MM.1S (cell line): ENCODE measurements at regions not wholly inside any gene's neighbourhood (a gene's known extent, or its start where the extent isn't known, plus 50 kb on each side); places are given as distances from the start of the nearest gene placed in this dataset.

ENCODE experiments used
- DNase-seq: peaks from one replicate; pipeline ENCODE4 v3.0.0-alpha.2; 2015
- H2AFZ ChIP-seq: fragments of 300-600 bp; sonication (generic); 2 replicates; pipeline ENCODE4 v1.6.0; 2016; ENCODE audit warnings: antibody characterized with exemption, low read length
- H3F3A ChIP-seq: fragments of 300-600 bp; sonication (generic); 2 replicates; pipeline ENCODE4 v1.6.1; 2016; ENCODE audit warnings: mild to moderate bottlenecking, antibody characterized with exemption, low read length, moderate library complexity, mixed read lengths; ENCODE audit not compliant: insufficient read depth
- H3K27ac ChIP-seq: fragments of 300-600 bp; sonication (generic); 2 replicates; pipeline ENCODE4 v1.5.1; 2016; ENCODE audit warnings: mild to moderate bottlenecking, low read length
- H3K27me3 ChIP-seq: fragments of 300-600 bp; sonication (generic); replicated peaks from 2 replicates; pipeline ENCODE4 v1.6.0; 2016; ENCODE audit warnings: low read length; ENCODE audit not compliant: insufficient read depth
- H3K36me3 ChIP-seq: fragments of 300-600 bp; sonication (generic); replicated peaks from 2 replicates; pipeline ENCODE4 v1.6.1; 2016; ENCODE audit warnings: mild to moderate bottlenecking, low read length, mixed read lengths; ENCODE audit not compliant: insufficient read depth
- H3K4me1 ChIP-seq: fragments of 300-600 bp; sonication (generic); 2 replicates; pipeline ENCODE4 v1.6.1; 2016; ENCODE audit warnings: low read length, mixed read lengths
- H3K4me2 ChIP-seq: fragments of 300-600 bp; sonication (generic); 2 replicates; pipeline ENCODE4 v1.6.0; 2016; ENCODE audit warnings: low read depth, low read length
- H3K4me3 ChIP-seq: fragments of 300-600 bp; sonication (generic); 2 replicates; pipeline ENCODE4 v1.5.1; 2016; ENCODE audit warnings: low read length, mixed read lengths
- H3K79me2 ChIP-seq: fragments of 300-600 bp; sonication (generic); 2 replicates; pipeline ENCODE4 v1.6.1; 2016; ENCODE audit warnings: mixed run types, low read length, mixed read lengths
- H3K9ac ChIP-seq: fragments of 300-600 bp; sonication (generic); 2 replicates; pipeline ENCODE4 v1.6.1; 2016; ENCODE audit warnings: low read length, mixed read lengths
- H3K9me2 ChIP-seq: fragments of 300-600 bp; sonication (generic); replicated peaks from 2 replicates; pipeline ENCODE4 v1.6.1; 2016; ENCODE audit warnings: mild to moderate bottlenecking, low read length, mixed read lengths; ENCODE audit not compliant: insufficient read depth
- H3K9me3 ChIP-seq: fragments of 300-600 bp; sonication (generic); replicated peaks from 2 replicates; pipeline ENCODE4 v1.6.1; 2016; ENCODE audit warnings: mild to moderate bottlenecking, low read length, mixed read lengths; ENCODE audit not compliant: insufficient read depth
- H4K20me1 ChIP-seq: fragments of 300-600 bp; sonication (generic); 2 replicates; pipeline ENCODE4 v1.6.1; 2016; ENCODE audit warnings: mild to moderate bottlenecking, low read length, moderate library complexity, mixed read lengths; ENCODE audit not compliant: insufficient read depth
- CTCF ChIP-seq: fragments of 300-600 bp; sonication (generic); IDR thresholded peaks from 2 replicates; pipeline ENCODE4 v1.5.1; 2016; ENCODE audit warnings: antibody characterized with exemption, low read length, mixed read lengths
- EZH2 ChIP-seq: fragments of 300-600 bp; sonication (generic); optimal IDR thresholded peaks from 2 replicates; pipeline ENCODE3; 2017; ENCODE audit warnings: low read depth, mild to moderate bottlenecking, antibody characterized with exemption, low read length, mixed read lengths
- EZH2phosphoT487 ChIP-seq: fragments of 300-600 bp; sonication (generic); IDR thresholded peaks from 2 replicates; pipeline ENCODE4 v1.6.1; 2018; ENCODE audit warnings: antibody characterized with exemption, low read length

DNA sequence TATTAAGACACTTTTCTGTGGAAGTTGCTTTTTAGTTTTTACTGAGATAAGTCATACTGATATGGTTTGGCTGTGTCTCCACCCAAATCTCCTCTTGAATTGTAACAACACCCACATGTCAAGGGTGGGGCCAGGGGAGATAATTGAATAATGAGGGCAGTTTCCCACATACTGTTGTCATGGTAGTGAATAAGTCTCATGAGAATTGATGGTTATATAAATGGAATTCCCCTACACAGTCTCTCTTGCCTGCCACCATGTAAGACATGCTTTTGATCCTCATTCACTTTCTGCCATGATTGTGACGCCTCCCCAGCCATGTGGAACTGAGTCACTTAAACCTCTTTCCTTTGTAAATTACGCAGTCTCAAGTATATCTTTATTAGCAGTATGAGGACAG, 1340.4 kb downstream of the SLITRK5 start:
- Histone ChIP-seq H3K9me2 (no peaks in the 10 kb centered on the region), H3K36me3 (no peaks in the 10 kb centered on the region), H3K4me3 (no peak overlapping the region), H3K27ac (no peak overlapping the region), H3K4me1 (no peaks in the 10 kb centered on the region), H3K27me3 (no peaks in the 10 kb centered on the region), H3K9me3 (no peaks in the 10 kb centered on the region), H3K9ac (no peak overlapping the region), H4K20me1 (no peaks in the 10 kb centered on the region), H2AFZ (no peak overlapping the region), H3F3A (no peaks in the 10 kb centered on the region), H3K4me2 (no peak overlapping the region), H3K79me2 (no peaks in the 10 kb centered on the region)
- TF ChIP-seq EZH2phosphoT487 (no peak), EZH2 (no peak), CTCF (no peak)
- no peak for DNase-seq

DNA sequence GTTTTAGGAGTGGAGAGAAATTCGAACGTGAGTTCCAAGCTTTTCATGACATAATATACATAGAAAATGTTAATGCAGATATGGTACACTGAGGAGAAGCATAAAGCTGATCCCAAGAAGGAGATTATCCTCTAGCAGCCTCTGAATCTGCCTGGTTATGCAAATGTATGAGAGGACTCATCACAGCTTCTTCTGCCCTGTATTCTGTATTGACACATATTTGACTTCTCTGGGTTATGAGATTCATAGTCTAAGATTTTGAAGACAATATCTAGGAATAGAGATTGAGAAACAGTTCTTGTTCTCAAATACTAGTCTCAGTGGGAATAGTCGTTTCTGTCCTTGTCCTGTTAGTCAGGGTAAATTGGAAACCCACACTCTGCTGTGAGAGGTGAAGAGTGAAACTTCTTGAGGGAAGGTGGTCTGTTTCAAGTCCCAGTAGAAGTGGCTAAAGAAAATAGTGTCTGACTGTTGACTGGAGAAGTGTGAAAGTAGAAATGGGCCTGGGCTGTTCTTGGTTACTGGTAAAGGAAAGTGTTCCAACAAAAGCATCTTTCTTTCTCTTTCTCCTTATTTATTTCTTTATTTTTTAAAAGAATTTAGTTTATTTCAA, 1356.6 kb downstream of the SLITRK5 start:
- H3K9me3 ChIP-seq: no peaks in the 10 kb centered on the region
- H3K4me2 ChIP-seq: no peak overlapping the region
- no peak overlapping the region for H2AFZ ChIP-seq
- no peak for TF ChIP-seq EZH2phosphoT487
- no peak for TF ChIP-seq EZH2
- TF ChIP-seq CTCF: no peak
- no peaks in the 10 kb centered on the region for H3K9me2 ChIP-seq
- no peaks in the 10 kb centered on the region for H3K4me1 ChIP-seq
- no peaks in the 10 kb centered on the region for H3K36me3 ChIP-seq
- no peaks in the 10 kb centered on the region for H3K27me3 ChIP-seq
- H3F3A ChIP-seq: no peaks in the 10 kb centered on the region
- no peak overlapping the region for H3K27ac ChIP-seq
- H3K9ac ChIP-seq: no peak overlapping the region
- DNase-seq: no peak
- no peak overlapping the region for H3K4me3 ChIP-seq
- H4K20me1 ChIP-seq: no peaks in the 10 kb centered on the region
- no peaks in the 10 kb centered on the region for H3K79me2 ChIP-seq

DNA sequence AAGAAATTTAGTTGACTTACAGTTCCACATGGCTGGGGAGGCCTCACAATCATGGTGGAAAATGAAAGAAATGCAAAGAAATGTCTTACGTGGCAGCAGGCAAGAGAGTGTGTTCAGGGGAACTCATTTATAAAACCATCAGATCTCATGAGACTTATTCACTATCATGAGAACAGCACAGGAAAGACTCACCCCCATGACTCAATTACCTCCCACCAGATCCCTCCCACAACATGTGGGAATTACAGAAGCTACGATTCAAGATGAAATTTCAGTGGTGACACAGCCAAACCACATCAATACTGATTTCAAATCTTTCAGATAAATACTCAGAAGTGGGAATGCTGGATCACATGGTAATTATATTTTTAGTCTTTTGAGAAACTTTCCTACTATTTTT, 1357.9 kb downstream of the SLITRK5 start:
- DNase-seq: no peak
- H3K4me1 ChIP-seq: no peaks in the 10 kb centered on the region
- no peaks in the 10 kb centered on the region for H4K20me1 ChIP-seq
- no peaks in the 10 kb centered on the region for H3K79me2 ChIP-seq
- no peak overlapping the region for H2AFZ ChIP-seq
- H3K4me2 ChIP-seq: no peak overlapping the region
- no peak overlapping the region for H3K9ac ChIP-seq
- no peak overlapping the region for H3K27ac ChIP-seq
- H3K9me3 ChIP-seq: no peaks in the 10 kb centered on the region
- H3K27me3 ChIP-seq: no peaks in the 10 kb centered on the region
- TF ChIP-seq EZH2 (no peak), CTCF (no peak), EZH2phosphoT487 (no peak)
- H3K4me3 ChIP-seq: no peak overlapping the region
- no peaks in the 10 kb centered on the region for H3K36me3 ChIP-seq
- H3F3A ChIP-seq: no peaks in the 10 kb centered on the region
- H3K9me2 ChIP-seq: no peaks in the 10 kb centered on the region
